Mesendoderm (in vitro differentiated cells): ENCODE measurements at regions not wholly inside any gene's neighbourhood (a gene's known extent, or its start where the extent isn't known, plus 50 kb on each side); places are given as distances from the start of the nearest gene placed in this dataset.
"Not testable (repeated sequence)": the region's sequence is repeated elsewhere in the genome, so short reads cannot be mapped to it uniquely, and the experiment has no call there.

ENCODE experiments used
- DNase-seq: peaks from one replicate; pipeline ENCODE4 v3.0.0; 2013
- H2AK5ac ChIP-seq: 2 replicates; pipeline ENCODE4 v1.6.1; 2013; ENCODE audit warnings: low read length, inconsistent platforms
- H2BK120ac ChIP-seq: 2 replicates; pipeline ENCODE4 v1.6.1; 2013; ENCODE audit warnings: low read depth, mild to moderate bottlenecking, low read length, moderate library complexity, mixed read lengths
- H2BK15ac ChIP-seq: replicated peaks from 2 replicates; pipeline ENCODE4 v1.6.1; 2013; ENCODE audit warnings: low read depth, mild to moderate bottlenecking, moderate library complexity
- H2BK5ac ChIP-seq: 2 replicates; pipeline ENCODE4 v1.6.1; 2013; ENCODE audit warnings: low read length, inconsistent platforms
- H3K18ac ChIP-seq: 2 replicates; pipeline ENCODE4 v1.6.1; 2013; ENCODE audit warnings: mild to moderate bottlenecking, low read length, mixed read lengths
- H3K23ac ChIP-seq: one replicate; pipeline ENCODE4 v1.6.1; 2013; ENCODE audit warnings: low read length
- H3K27ac ChIP-seq: 2 replicates; pipeline ENCODE4 v1.5.1; 2013; ENCODE audit warnings: low read depth, mild to moderate bottlenecking, inconsistent platforms, low read length, moderate library complexity
- H3K27me3 ChIP-seq: 2 replicates; pipeline ENCODE4 v1.6.1; 2013; ENCODE audit warnings: low read length, control low read depth, mild to moderate bottlenecking, inconsistent platforms; ENCODE audit not compliant: insufficient read depth, poor library complexity
- H3K36me3 ChIP-seq: 2 replicates; pipeline ENCODE4 v1.6.1; 2013; ENCODE audit warnings: low read length, inconsistent platforms; ENCODE audit not compliant: control insufficient read depth, insufficient read depth
- H3K4ac ChIP-seq: one replicate; pipeline ENCODE4 v1.6.1; 2013; ENCODE audit warnings: low read depth, mild to moderate bottlenecking, low read length, moderate library complexity
- H3K4me1 ChIP-seq: 2 replicates; pipeline ENCODE4 v1.6.1; 2013; ENCODE audit warnings: low read depth, low read length, inconsistent platforms; ENCODE audit not compliant: control insufficient read depth
- H3K4me2 ChIP-seq: 2 replicates; pipeline ENCODE4 v1.6.1; 2013; ENCODE audit warnings: low read length
- H3K4me3 ChIP-seq: 2 replicates; pipeline ENCODE4 v1.5.1; 2013; ENCODE audit warnings: mild to moderate bottlenecking, low read length
- H3K56ac ChIP-seq: one replicate; pipeline ENCODE4 v1.6.1; 2013; ENCODE audit warnings: low read length
- H3K79me1 ChIP-seq: 2 replicates; pipeline ENCODE4 v1.6.1; 2013; ENCODE audit warnings: low read length, inconsistent platforms
- H3K79me2 ChIP-seq: 2 replicates; pipeline ENCODE4 v1.6.1; 2013; ENCODE audit warnings: mild to moderate bottlenecking, low read length; ENCODE audit not compliant: control insufficient read depth, insufficient read depth
- H3K9ac ChIP-seq: 2 replicates; pipeline ENCODE4 v1.6.1; 2013; ENCODE audit warnings: low read length, inconsistent platforms
- H4K5ac ChIP-seq: one replicate; pipeline ENCODE4 v1.6.1; 2013; ENCODE audit warnings: low read length
- H4K8ac ChIP-seq: one replicate; pipeline ENCODE4 v1.6.1; 2013; ENCODE audit warnings: low read depth, mild to moderate bottlenecking, control low read depth, low read length, moderate library complexity
- WGBS: extraction: QIAGEN DNeasy Blood & Tissue Kit; methylation state at CpG from one replicate; pipeline ENCODE4 v1.1.7; 2013; ENCODE audit warnings: low lambda C conversion rate, missing lambda C conversion rate; ENCODE audit not compliant: insufficient coverage; ENCODE audit errors: extremely low coverage; 5-methylcytosine and 5-hydroxymethylcytosine counted together

DNA sequence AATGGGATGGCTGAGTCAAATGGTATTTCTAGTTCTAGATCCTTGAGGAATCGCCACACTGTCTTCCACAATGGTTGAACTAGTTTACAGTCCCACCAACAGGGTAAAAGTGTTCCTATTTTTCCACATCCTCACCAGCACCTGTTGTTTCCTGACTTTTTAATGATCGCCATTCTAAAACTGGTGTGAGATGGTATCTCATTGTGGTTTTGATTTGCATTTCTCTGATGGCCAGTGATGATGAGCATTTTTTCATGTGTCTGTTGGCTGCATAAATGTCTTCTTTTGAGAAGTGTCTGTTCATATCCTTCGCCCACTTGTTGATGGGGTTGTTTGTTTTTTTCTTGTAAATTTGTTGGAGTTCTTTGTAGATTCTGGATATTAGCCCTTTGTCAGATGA lies 152.6 kb downstream of the BEND2 start:
- not testable (repeated sequence) for H3K4me1 ChIP-seq, H2BK120ac ChIP-seq, H3K18ac ChIP-seq, H3K4me2 ChIP-seq, H3K23ac ChIP-seq, H2BK15ac ChIP-seq, H3K56ac ChIP-seq, H3K79me1 ChIP-seq, H3K27me3 ChIP-seq, H3K4me3 ChIP-seq, H4K8ac ChIP-seq, H3K27ac ChIP-seq, H3K36me3 ChIP-seq, DNase-seq, H4K5ac ChIP-seq, H3K79me2 ChIP-seq, H2AK5ac ChIP-seq, H3K9ac ChIP-seq, H3K4ac ChIP-seq, H2BK5ac ChIP-seq
- no CpG with 5 or more reads among the region's 3 CpGs for WGBS

- WGBS = no CpG with 5 or more reads among the region's 6 CpGs
- no peaks in the 10 kb centered on the region for H3K79me2 ChIP-seq
- H3K4me2 ChIP-seq = no peak overlapping the region
- no peak for DNase-seq
- no peak overlapping the region for H2BK120ac ChIP-seq
- H3K9ac ChIP-seq = no peak overlapping the region
- H4K8ac ChIP-seq = no peak overlapping the region
- no peak overlapping the region for H4K5ac ChIP-seq
- no peaks in the 10 kb centered on the region for H3K27me3 ChIP-seq
- H2AK5ac ChIP-seq = no peak overlapping the region
- H3K23ac ChIP-seq = no peak overlapping the region
- H3K36me3 ChIP-seq = no peaks in the 10 kb centered on the region
- no peak overlapping the region for H2BK5ac ChIP-seq
- no peaks in the 10 kb centered on the region for H3K79me1 ChIP-seq
- no peak overlapping the region for H3K18ac ChIP-seq
- H3K27ac ChIP-seq = no peak overlapping the region
- no peak overlapping the region for H3K4me3 ChIP-seq
- no peak overlapping the region for H3K4ac ChIP-seq
- no peak overlapping the region for H2BK15ac ChIP-seq
- no peaks in the 10 kb centered on the region for H3K4me1 ChIP-seq
- no peak overlapping the region for H3K56ac ChIP-seq
Observed at GRCh38 chrX:18065956-18066355, 154.7 kb downstream of the BEND2 start.

DNA sequence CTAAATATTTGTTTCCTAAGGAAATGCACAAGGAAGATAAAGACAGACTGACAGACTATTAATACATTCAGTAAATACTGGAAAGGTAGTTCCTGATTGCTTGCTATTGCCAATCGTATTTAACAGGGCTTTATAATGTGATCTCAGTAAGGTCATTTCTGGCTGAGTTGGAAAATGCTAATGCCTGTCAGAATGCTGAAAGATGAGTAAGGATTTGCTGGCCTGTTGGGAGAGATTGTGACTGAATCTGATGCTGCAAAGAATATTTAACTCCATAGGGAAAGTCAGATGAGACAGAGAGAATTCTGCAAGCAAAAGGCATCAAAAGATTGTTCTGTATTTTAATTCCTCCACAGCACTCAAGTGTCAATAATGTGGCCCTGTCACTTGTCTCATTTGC lies 169.0 kb downstream of the BEND2 start:
- no peak overlapping the region for H2BK15ac ChIP-seq
- H4K5ac ChIP-seq = no peak overlapping the region
- H3K4me1 ChIP-seq = no peaks in the 10 kb centered on the region
- no peak overlapping the region for H3K4me2 ChIP-seq
- H3K56ac ChIP-seq = no peak overlapping the region
- H3K36me3 ChIP-seq = no peaks in the 10 kb centered on the region
- no peaks in the 10 kb centered on the region for H3K79me2 ChIP-seq
- no peak overlapping the region for H4K8ac ChIP-seq
- no CpG with 5 or more reads among the region's 1 CpG for WGBS
- no peak overlapping the region for H3K18ac ChIP-seq
- no peak overlapping the region for H2BK120ac ChIP-seq
- H3K27me3 ChIP-seq = no peaks in the 10 kb centered on the region
- H2AK5ac ChIP-seq = no peak overlapping the region
- no peak overlapping the region for H3K27ac ChIP-seq
- no peak overlapping the region for H3K9ac ChIP-seq
- H3K4me3 ChIP-seq = no peak overlapping the region
- no peak overlapping the region for H2BK5ac ChIP-seq
- no peak for DNase-seq
- no peaks in the 10 kb centered on the region for H3K79me1 ChIP-seq
- H3K4ac ChIP-seq = no peak overlapping the region
- no peak overlapping the region for H3K23ac ChIP-seq

DNA sequence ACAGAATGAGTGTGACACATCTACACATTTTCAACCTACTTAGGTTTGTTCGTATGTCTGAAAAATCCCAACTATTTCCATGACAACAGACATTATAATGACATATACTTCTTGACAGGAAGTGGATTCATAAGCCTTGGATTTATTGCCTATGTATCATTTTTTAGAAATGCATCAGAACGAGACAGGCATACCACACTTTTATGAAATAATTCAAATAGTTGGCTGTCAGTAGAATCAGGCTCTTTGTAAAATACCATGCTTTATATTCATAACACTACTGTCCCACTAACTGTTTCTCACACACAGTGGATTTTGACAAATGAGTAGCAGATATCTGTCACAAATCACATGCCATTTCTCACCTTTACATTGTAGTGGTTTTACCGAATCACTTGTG lies 173.2 kb downstream of the BEND2 start:
- no peak for DNase-seq
- no peak overlapping the region for H4K5ac ChIP-seq
- H3K23ac ChIP-seq = no peak overlapping the region
- H3K18ac ChIP-seq = no peak overlapping the region
- no peak overlapping the region for H3K4me3 ChIP-seq
- no peaks in the 10 kb centered on the region for H3K27me3 ChIP-seq
- no peaks in the 10 kb centered on the region for H3K36me3 ChIP-seq
- no peak overlapping the region for H2BK120ac ChIP-seq
- H3K4ac ChIP-seq = no peak overlapping the region
- no peak overlapping the region for H2BK15ac ChIP-seq
- no peak overlapping the region for H3K4me2 ChIP-seq
- no peak overlapping the region for H3K27ac ChIP-seq
- H3K9ac ChIP-seq = no peak overlapping the region
- no peaks in the 10 kb centered on the region for H3K79me1 ChIP-seq
- H3K56ac ChIP-seq = no peak overlapping the region
- H3K4me1 ChIP-seq = no peaks in the 10 kb centered on the region
- H2AK5ac ChIP-seq = no peak overlapping the region
- no CpG with 5 or more reads among the region's 3 CpGs for WGBS
- no peak overlapping the region for H2BK5ac ChIP-seq
- H4K8ac ChIP-seq = no peak overlapping the region
- H3K79me2 ChIP-seq = no peaks in the 10 kb centered on the region

DNA sequence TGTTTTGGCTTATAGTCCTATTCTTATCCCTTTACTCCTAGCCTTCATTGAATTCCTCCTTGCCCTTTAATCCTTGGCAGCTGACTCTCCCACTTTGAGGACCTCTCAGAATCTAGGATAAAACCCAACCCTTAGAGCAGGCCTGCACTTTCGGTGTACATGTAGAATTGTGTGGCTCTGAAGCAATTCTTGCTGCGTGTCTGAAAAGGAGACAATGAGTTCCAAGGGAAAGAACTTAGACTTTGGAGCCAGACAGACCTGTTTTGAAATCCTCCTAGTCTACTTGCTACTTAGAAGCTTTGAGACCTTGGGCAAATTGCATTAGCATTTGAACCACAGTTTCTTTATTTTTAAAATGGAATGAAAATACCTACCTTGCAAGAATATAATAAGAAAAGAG lies 175.2 kb downstream of the BEND2 start:
- no peak overlapping the region for H3K4ac ChIP-seq
- no peak for DNase-seq
- H3K27ac ChIP-seq = no peak overlapping the region

DNA sequence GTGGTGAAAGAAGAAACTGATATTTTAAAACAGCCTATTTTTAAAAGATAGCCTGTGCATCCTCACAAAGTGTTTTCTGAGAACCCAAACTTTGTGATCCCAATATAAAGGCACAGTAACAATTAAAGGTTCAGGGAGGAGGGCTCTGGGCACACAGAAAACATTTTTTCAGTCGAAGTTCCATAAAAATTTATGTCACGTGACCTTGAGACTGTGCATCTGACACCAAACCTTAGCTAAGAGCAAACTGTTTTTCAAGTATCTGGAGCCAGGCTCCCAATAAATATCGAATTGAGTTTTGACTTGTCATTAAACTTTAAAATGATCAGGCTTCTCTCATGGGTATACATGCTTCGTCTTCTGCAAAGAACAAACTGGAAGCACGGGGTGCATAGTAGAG lies 177.9 kb downstream of the BEND2 start:
- Histone ChIP-seq H3K79me1 (no peaks in the 10 kb centered on the region), H4K5ac (no peak overlapping the region), H3K23ac (no peak overlapping the region), H3K4me1 (no peaks in the 10 kb centered on the region), H2BK15ac (no peak overlapping the region), H3K4me3 (no peak overlapping the region), H3K36me3 (no peaks in the 10 kb centered on the region), H3K9ac (no peak overlapping the region), H4K8ac (no peak overlapping the region), H3K27me3 (no peaks in the 10 kb centered on the region), H3K56ac (no peak overlapping the region), H3K4me2 (no peak overlapping the region), H3K4ac (no peak overlapping the region), H3K18ac (no peak overlapping the region), H3K79me2 (no peaks in the 10 kb centered on the region), H2BK5ac (no peak overlapping the region), H2BK120ac (no peak overlapping the region), H3K27ac (no peak overlapping the region), H2AK5ac (no peak overlapping the region)
- DNase-seq = no peak
- WGBS = no CpG with 5 or more reads among the region's 5 CpGs

More for the DNA sequence above, 175.2 kb downstream of the BEND2 start:
- Histone ChIP-seq H3K27me3 (no peaks in the 10 kb centered on the region), H3K36me3 (no peaks in the 10 kb centered on the region), H3K4me2 (no peak overlapping the region), H2BK15ac (no peak overlapping the region), H3K9ac (no peak overlapping the region), H4K8ac (no peak overlapping the region), H3K18ac (no peak overlapping the region), H3K56ac (no peak overlapping the region), H3K79me1 (no peaks in the 10 kb centered on the region), H2BK120ac (no peak overlapping the region), H2BK5ac (no peak overlapping the region), H3K4me1 (no peaks in the 10 kb centered on the region), H3K79me2 (no peaks in the 10 kb centered on the region), H4K5ac (no peak overlapping the region), H3K4me3 (no peak overlapping the region), H2AK5ac (no peak overlapping the region), H3K23ac (no peak overlapping the region)
- WGBS = no CpG with 5 or more reads among the region's 2 CpGs
